ENCODE measurements at regions not wholly inside any gene's neighbourhood (a gene's known extent, or its start where the extent isn't known, plus 50 kb on each side); places are given as distances from the start of the nearest gene placed in this dataset.
"Not testable (repeated sequence)": the region's sequence is repeated elsewhere in the genome, so short reads cannot be mapped to it uniquely, and the experiment has no call there.

DNA sequence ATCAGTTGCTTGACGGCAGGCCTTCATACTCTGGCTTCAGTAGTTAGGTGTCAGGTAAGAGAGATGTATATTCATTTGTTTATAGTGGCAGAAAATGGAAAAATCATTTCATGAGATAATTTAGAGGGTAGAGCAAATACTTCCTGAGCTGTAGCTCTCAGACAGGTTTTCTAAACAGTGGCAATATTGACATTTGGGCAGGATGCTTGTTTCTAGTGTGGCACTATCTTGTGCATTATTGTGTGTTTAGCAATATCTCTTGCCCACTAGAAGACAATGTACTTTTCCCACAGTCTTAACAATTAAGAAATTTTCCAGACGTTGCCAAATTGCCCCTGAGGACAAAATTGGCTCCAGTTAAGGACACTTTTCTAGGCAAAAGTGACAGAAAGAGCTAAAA is 1143.1 kb downstream of the PLA2G4A start:
- Histone ChIP-seq H3K36me3 (ENCODE audit: insufficient read depth, low read length) (no peaks in the 10 kb centered on the region), H3K9ac (ENCODE audit: low read depth, low read length) (no peak overlapping the region), H3K4me1 (ENCODE audit: insufficient read depth, low read length) (no peaks in the 10 kb centered on the region), H3K9me3 (ENCODE audit: control insufficient read depth, insufficient read depth, low read length) (no peaks in the 10 kb centered on the region)

DNA sequence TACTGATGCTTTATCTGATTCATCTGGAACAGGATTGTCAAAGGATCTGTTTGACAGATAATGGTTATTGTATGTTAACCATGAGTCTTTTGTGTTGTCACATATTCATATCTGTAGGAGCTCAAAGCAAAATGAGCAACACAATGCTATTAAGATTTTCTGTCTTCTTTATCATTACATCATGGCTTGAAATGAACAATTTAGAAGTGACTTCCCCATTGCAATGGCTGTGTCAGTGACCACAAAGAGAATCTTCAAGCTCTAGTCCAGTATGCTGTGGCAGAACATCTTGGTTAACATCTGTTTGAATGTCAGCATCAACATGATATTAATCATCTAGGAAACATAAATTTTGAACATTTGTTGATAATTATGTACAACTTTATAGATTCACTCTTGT is 1148.5 kb downstream of the PLA2G4A start:
- no peaks in the 10 kb centered on the region for H3K36me3 ChIP-seq (ENCODE audit: insufficient read depth, low read length)
- H3K9ac ChIP-seq (ENCODE audit: low read depth, low read length), result no peak overlapping the region
- H3K9me3 ChIP-seq (ENCODE audit: control insufficient read depth, insufficient read depth, low read length), result no peaks in the 10 kb centered on the region

DNA sequence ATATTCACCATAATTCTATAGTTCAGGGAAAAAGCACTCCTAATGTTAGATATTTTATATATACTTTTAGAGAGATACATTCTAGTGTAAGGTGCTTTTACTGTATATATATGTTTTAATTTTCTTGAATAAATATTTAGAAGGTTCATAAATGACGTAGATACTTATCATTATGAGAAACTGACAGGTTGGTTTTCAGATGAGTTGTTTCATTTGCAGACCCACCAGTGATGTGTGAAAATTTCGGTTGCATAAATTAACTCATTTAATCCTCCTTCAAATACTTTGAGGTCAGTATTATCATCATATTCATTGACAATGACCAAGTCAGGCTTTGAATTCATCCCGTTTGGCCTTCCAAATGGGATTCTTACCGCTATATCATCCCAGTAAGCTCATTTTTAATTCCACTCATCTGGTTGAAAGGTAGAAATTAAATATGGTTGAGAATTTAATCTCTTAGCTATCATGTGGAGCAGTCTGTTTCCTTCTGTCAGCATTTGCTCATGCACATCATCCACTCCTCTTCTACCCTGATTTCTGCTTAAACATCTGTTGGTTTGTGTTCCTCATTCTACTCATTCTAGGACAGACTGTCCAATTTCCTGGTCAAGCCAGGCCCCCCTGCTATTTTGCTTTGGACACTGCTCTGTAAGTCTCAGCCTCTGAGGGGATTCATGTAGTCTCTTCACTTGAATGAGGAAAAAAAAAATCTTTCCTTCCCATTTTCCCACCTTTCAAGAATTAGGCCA is 1156.6 kb downstream of the PLA2G4A start:
- no peaks in the 10 kb centered on the region for H3K36me3 ChIP-seq (ENCODE audit: insufficient read depth, low read length)
- no peak overlapping the region for H3K9ac ChIP-seq (ENCODE audit: low read depth, low read length)
- no peaks in the 10 kb centered on the region for H3K4me1 ChIP-seq (ENCODE audit: insufficient read depth, low read length)
- no peaks in the 10 kb centered on the region for H3K9me3 ChIP-seq (ENCODE audit: control insufficient read depth, insufficient read depth, low read length)

More for the DNA sequence above, 1148.5 kb downstream of the PLA2G4A start:
- H3K4me1 ChIP-seq (ENCODE audit: insufficient read depth, low read length), result no peaks in the 10 kb centered on the region

DNA sequence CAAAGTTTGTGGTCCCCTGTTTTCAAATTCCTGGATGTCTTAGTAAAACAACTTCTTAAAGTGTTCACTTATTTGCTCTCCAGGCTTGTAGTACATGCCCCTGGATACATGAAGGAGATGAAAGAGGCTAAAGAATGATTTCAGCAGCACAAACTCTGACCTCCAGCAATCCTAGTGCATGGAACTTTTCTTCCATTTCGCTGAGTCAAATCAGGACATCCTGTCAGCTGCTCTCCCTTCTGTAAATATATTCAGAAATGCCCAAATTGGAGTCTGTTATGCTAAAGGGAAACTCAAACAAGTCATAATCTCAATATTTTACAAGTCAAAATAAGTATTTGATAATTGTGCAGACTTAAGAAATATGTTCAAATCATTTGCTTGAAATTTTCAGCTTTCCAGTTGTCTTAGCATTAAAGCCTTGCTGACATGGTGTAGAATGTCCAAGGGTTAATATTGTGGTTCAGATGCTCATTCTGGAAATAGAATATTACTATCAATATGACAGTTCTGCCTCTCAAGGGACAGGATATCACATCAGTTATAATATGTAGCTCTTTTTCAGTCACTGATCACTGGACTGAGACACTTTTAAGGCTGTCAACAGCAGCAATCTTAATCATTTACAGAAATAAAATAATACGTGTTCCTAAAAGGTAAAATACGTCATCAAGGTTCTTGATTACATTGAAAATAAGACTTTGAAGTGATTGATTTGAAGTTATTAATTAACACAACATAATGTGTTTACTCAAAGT is 1157.3 kb downstream of the PLA2G4A start:
- no peak overlapping the region for H3K9ac ChIP-seq (ENCODE audit: low read depth, low read length)
- no peaks in the 10 kb centered on the region for H3K36me3 ChIP-seq (ENCODE audit: insufficient read depth, low read length)
- H3K4me1 ChIP-seq (ENCODE audit: insufficient read depth, low read length), result no peaks in the 10 kb centered on the region
- H3K9me3 ChIP-seq (ENCODE audit: control insufficient read depth, insufficient read depth, low read length), result no peaks in the 10 kb centered on the region

DNA sequence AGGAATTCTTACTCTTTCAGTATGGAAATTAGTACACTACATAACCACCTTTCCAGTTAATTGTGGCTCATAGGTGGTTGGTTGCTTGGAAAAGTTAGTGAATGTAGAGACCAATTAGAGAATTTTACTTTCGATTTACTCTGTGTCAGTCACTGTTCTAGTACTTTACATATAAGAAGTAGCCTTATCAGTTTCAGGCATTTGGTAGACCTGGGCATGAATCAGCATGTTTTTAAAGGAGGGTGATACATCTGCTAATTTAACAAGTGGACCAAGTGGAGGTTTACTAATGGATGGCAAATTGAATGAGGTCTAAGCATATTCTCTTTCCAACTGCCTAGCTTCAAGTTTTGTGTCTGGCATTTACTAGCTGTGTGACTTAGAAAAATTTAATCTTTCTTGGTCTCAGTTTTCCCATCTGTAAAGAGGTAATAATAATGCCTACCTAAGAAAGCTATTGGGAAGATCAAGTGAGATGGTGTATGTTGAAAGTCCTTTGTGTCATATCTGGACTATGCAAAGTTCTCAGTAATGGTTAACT is 1158.6 kb downstream of the PLA2G4A start:
- Histone ChIP-seq H3K9me3 (ENCODE audit: control insufficient read depth, insufficient read depth, low read length) (no peaks in the 10 kb centered on the region), H3K9ac (ENCODE audit: low read depth, low read length) (no peak overlapping the region), H3K36me3 (ENCODE audit: insufficient read depth, low read length) (no peaks in the 10 kb centered on the region), H3K4me1 (ENCODE audit: insufficient read depth, low read length) (peaks cover 2% of the 10 kb centered on the region; the same call in 1 of the 2 replicates)

DNA sequence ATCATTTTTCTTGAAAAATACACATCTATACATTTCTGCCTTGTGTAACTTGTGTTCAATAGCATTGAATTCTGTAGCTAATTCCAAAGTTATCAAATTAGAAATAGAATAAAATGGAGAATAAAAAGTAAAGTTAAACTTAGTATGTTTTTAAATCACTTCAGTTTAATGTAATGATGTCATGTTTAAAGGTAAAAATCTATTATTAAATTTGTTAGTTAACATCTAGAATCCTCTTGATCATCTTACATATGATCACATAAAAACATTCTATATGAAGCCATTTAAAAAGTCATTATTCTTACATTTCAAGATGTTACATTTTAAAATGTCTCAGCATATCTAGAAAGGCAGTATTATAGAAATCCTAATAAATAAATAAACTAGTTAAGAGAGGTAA is 1163.2 kb downstream of the PLA2G4A start:
- Histone ChIP-seq H3K4me1 (ENCODE audit: insufficient read depth, low read length) (peaks cover 6% of the 10 kb centered on the region; the same call in 1 of the 2 replicates), H3K36me3 (ENCODE audit: insufficient read depth, low read length) (no peaks in the 10 kb centered on the region), H3K9me3 (ENCODE audit: control insufficient read depth, insufficient read depth, low read length) (no peaks in the 10 kb centered on the region), H3K9ac (ENCODE audit: low read depth, low read length) (no peak overlapping the region)

DNA sequence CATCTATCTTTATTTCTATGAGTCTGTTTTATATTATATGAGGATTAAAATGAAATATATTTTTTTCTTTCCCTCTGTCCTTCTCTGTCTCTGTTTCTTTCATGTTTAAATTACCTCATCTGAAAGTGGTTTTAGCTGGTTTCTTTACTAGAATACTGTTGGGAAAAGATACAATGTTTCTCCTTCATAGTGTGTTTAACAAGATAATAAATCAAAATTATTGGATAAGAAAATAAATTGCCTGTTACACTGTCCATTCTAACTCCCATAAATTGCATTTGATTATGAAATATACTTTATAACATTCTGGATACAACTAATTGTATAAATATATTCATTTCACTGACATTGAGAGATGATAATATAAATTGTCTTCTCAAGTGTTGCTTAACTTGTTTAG is 1168.0 kb downstream of the PLA2G4A start:
- Histone ChIP-seq H3K4me1 (ENCODE audit: insufficient read depth, low read length) (peaks cover 6% of the 10 kb centered on the region; the same call in 1 of the 2 replicates), H3K9me3 (ENCODE audit: control insufficient read depth, insufficient read depth, low read length) (no peaks in the 10 kb centered on the region), H3K9ac (ENCODE audit: low read depth, low read length) (no peak overlapping the region), H3K36me3 (ENCODE audit: insufficient read depth, low read length) (no peaks in the 10 kb centered on the region)

DNA sequence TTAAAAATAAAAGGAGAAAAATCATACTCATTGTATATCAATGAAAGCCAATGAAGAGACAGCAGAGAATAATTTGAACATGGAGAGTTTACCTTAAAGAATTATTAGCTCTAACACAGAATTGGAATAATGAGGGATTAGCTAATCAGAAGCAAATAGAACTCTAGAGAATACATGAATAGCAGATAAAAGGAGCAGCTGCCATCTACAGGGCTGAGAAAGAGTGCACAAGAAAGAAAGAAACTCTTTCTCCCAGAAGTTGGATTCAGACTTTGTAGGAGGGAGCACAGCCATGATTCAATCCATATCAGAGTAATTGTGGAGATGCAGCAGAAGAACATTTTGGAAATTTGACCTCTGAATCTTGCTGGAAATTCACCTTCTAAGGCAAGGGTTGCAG is 1171.2 kb downstream of the PLA2G4A start:
- Histone ChIP-seq H3K9me3 (ENCODE audit: control insufficient read depth, insufficient read depth, low read length) (no peaks in the 10 kb centered on the region), H3K4me1 (ENCODE audit: insufficient read depth, low read length) (no peaks in the 10 kb centered on the region), H3K9ac (ENCODE audit: low read depth, low read length) (no peak overlapping the region)

DNA sequence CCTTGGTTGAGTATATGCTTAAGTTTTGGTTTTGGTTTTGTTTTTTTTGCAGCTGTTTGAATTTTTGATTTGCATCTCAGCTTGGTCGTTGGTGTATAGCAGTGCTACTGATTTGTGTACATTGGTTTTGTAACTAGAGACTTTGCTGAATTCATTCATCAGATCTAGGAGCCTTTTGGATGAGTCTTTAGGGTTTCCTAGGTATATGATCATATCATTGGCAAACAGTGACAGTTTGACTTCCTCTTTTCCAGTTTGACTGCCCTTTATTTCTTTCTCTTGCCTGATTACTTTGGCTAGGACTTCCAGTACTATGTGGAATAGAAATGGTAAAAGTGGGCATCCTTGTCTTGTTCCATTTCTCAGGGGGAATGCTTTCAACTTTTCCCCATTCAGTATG is 1174.9 kb downstream of the PLA2G4A start:
- not testable (repeated sequence) for H3K9me3 ChIP-seq (ENCODE audit: control insufficient read depth, insufficient read depth, low read length); H3K36me3 ChIP-seq (ENCODE audit: insufficient read depth, low read length); H3K9ac ChIP-seq (ENCODE audit: low read depth, low read length); H3K4me1 ChIP-seq (ENCODE audit: insufficient read depth, low read length)

More for the DNA sequence above, 1171.2 kb downstream of the PLA2G4A start:
- no peaks in the 10 kb centered on the region for H3K36me3 ChIP-seq (ENCODE audit: insufficient read depth, low read length)

DNA sequence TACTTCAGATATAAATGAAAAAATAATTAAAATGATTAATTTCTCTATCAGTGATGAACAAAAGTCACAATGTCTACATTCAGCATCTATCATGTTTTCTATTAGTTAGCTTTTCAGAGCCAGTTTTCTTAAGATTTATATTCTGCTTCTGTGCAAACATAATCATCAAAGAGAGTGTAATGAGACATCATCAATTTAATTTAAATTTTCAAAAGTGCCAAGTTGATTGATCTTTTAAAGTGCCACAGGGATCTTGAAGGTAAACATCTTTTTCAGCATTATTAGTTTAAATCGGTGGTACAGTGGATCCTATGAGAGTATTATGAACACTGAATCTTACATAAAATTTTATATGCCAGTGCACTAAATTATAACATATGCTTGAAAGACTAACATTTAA is 1176.1 kb downstream of the PLA2G4A start:
- Histone ChIP-seq H3K9ac (ENCODE audit: low read depth, low read length) (no peak overlapping the region), H3K36me3 (ENCODE audit: insufficient read depth, low read length) (no peaks in the 10 kb centered on the region), H3K4me1 (ENCODE audit: insufficient read depth, low read length) (no peaks in the 10 kb centered on the region), H3K9me3 (ENCODE audit: control insufficient read depth, insufficient read depth, low read length) (no peaks in the 10 kb centered on the region)

DNA sequence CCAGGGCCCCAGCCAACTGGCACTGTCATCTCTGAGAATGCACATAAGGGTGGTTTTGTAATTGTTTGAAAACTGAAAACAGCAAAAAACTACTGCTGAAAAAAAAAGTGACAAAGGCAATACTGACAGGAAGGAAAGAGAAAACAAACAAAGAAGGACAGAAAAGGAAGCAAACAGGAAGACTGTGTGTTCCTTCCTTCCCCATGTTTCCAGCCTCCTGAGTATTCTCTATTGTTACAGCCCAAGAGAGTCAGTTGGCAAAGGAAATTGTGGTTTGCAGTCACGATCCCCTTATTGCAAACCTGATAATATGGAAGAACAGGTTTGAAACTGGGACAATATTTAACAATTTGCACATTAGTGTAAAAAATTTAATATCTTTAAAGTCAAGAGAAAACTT is 1177.6 kb downstream of the PLA2G4A start:
- H3K36me3 ChIP-seq (ENCODE audit: insufficient read depth, low read length), result no peaks in the 10 kb centered on the region
- no peaks in the 10 kb centered on the region for H3K4me1 ChIP-seq (ENCODE audit: insufficient read depth, low read length)
- no peak overlapping the region for H3K9ac ChIP-seq (ENCODE audit: low read depth, low read length)
- no peaks in the 10 kb centered on the region for H3K9me3 ChIP-seq (ENCODE audit: control insufficient read depth, insufficient read depth, low read length)

DNA sequence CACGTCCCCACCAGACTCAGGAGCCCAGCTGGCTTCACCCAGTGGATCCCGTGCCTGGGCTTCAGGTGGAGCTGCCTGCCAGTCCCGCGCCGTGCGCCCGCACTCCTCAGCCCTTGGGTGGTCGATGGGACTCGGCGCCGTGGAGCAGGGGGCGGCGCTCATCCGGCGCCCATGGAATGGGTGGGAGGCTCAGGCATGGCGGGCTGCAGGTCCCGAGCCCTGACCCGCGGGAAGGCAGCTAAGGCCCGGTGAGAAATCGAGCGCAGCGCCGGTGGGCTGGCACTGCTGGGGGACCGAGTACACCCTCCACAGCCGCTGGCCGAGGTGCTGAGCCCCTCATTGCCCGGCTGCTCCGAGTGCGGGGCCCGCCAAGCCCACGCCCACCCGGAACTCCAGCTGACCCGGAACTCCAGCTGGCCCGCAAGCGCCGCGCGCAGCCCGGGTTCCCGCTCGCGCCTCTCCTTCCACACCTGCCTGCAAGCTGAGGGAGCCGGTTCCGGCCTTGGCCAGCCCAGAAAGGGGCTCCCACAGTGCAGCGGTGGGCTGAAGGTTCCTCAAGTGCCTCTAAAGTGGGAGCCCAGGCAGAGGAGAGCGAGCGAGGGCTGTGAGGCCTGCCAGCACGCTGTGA is 1184.6 kb downstream of the PLA2G4A start:
- not testable (repeated sequence) for H3K9ac ChIP-seq (ENCODE audit: low read depth, low read length); H3K4me1 ChIP-seq (ENCODE audit: insufficient read depth, low read length); H3K9me3 ChIP-seq (ENCODE audit: control insufficient read depth, insufficient read depth, low read length); H3K36me3 ChIP-seq (ENCODE audit: insufficient read depth, low read length)

DNA sequence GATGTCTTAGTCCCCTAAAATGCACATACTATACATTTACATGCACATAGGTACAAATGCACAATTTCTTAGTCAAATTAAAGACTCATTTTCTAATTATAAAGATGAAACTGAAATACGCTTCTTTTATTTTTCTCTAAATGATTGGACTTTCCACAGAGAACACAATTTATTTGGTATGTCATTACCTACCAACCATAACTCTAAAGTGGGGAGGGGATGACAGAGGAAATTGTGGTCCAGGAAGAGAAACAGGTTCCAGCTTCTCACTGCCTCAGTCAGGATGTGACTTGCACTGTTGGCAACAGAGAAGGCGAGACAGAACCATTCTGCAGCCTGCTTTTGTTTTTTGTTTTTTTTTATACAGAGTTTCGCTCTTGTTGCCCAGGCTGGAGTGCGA is 1189.2 kb downstream of the PLA2G4A start:
- Histone ChIP-seq H3K9ac (ENCODE audit: low read depth, low read length) (no peak overlapping the region), H3K9me3 (ENCODE audit: control insufficient read depth, insufficient read depth, low read length) (no peaks in the 10 kb centered on the region), H3K36me3 (ENCODE audit: insufficient read depth, low read length) (no peaks in the 10 kb centered on the region), H3K4me1 (ENCODE audit: insufficient read depth, low read length) (no peaks in the 10 kb centered on the region)

DNA sequence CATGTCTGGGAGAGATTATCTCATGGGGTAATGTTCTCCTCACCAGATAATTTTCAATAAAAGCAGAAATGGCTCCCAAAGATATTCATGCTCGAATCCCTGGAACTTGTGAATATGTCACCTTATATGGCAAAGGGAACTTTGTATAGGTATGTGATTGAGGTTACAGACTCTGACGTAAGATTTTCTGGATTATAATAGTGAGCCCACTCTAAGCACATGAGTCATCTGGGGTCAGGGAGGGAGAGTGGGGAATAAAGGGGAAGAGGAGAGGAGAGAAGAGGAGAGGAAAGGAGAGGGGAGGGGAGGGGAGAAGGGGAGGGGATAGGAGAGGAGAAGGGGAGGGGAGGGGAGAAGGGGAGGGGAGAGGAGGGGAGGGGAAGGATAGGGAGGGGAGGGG is 1193.9 kb downstream of the PLA2G4A start:
- Histone ChIP-seq H3K9me3 (ENCODE audit: control insufficient read depth, insufficient read depth, low read length) (no peaks in the 10 kb centered on the region), H3K36me3 (ENCODE audit: insufficient read depth, low read length) (no peaks in the 10 kb centered on the region), H3K9ac (ENCODE audit: low read depth, low read length) (no peak overlapping the region), H3K4me1 (ENCODE audit: insufficient read depth, low read length) (no peaks in the 10 kb centered on the region)
